NCI-H69 (cell line): ENCODE measurements at regions not wholly inside any gene's neighbourhood (a gene's known extent, or its start where the extent isn't known, plus 50 kb on each side); places are given as distances from the start of the nearest gene placed in this dataset.

Experiments used
- DNase-seq: peaks from one replicate; lab custom pipeline; 2025; lab: John Stamatoyannopoulos, UW

- no peak for DNase-seq
Measured at GRCh38 chr9:108607607-108608006, 248.2 kb downstream of the ACTL7B start.

DNA sequence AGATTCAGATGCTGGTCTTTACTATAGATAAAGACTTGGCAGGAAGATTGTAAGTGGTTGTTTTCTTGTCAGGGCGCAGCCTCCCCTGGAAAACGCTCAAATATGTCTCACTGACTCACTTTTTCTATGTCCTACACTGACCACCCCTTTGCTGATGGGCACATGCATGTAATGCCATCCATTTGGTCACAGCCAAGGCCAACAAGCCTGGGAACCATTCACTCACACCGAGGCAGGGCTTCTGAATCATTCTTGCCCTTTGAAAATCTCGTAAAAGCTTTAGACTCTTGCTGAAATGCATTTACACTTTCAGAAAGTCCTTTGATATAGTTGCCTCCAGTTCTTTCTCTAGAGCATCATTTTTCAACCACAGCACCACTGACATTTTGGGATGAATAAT lies 249.4 kb downstream of the ACTL7B start:
- DNase-seq = no peak

- DNase-seq = no peak
Measured at GRCh38 chr9:108603141-108603540, 252.6 kb downstream of the ACTL7B start.

- no peak for DNase-seq
Measured at GRCh38 chr9:108600896-108601295, 254.9 kb downstream of the ACTL7B start.

DNA sequence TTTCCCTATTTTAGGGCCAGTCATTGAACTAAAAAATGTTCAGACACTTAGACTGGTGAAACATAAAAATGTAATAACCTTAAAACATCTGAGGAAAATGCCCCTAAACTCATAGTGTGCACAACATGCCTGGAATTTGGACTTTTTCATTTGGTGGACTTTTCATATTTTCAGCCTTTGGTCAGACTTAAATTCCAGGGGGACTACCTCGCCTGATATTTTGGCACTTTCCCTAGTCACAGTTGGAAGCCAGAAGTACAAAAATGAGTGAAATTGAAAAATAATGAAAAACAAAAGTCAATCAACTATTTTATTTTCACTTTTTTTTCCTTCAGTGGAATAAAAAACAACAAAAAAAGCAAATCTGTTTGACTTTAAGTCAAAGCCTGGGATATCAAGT lies 256.2 kb downstream of the ACTL7B start:
- no peak for DNase-seq

DNA sequence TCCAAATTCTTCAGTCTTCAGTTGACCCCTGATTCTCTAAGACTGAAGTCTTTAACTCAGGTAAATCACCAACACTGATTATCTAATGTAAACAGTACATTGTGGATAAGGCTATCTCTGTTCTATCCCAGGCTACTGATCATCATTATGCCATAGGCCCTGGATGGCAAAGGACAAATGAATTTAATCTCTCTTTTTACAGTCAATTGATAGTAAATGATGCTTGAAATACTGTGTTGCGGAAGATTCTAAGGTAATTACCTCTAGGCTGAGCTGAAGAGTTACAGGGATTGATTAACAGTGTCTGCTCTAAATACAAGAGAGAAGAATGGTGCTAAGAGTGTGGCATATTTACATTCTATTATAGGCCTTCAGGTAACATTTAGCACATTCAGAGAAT lies 264.7 kb downstream of the ACTL7B start:
- peak; percentile 41 for DNase-seq

DNA sequence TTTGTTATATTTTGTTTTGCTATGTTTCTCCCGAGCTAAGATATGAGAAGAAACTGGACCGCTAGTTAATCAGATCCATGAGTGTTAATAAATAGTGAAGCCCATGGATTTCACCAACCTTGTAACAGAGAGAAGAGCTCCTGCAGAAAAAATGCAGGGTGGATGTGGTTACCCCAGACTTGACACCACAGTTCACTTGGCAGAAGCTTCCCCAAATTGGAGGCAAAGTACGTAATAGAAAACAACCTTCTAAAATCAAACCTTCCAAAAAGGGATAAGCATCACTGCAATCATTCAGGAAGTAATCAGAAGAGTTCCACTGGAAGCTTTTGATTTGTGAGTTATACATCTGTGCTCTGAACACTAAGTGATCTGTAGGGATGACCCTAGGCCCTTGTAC lies 267.5 kb downstream of the ACTL7B start:
- no peak for DNase-seq

DNA sequence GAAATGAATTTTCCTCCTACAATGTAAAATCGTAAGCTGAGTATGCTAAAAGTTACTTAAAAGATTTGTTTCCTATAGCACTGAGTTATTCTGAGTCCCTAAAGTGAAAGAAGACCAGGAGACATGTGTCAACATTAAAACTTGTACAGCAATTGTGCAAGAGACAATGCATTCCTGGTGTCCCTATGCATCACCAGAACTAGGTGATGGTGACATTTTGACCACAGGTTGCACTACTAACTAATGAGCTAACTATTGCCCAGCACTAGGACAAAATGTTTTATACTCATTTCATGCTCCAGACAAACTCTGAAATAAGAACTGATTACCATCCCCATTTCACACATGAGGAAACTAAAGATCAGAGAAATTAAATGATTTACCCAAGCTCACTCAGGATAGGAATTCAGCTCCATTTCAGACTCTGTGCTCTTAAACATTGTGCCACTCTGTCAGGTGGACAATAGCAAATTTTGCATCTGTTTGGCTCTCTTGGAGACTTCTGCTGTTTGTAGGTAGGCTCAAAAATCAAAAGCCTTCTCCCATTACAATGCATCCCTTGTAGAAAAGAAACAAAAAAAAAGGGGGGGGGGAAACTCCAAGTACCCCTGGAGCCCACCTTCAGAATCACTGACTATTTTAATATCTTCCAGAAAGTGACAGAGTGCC lies 269.2 kb downstream of the ACTL7B start:
- DNase-seq = no peak

- no peak for DNase-seq
Measured at GRCh38 chr9:108584860-108585259, 270.9 kb downstream of the ACTL7B start.

- no peak for DNase-seq
Measured at GRCh38 chr9:108582726-108583125, 273.1 kb downstream of the ACTL7B start.

GRCh38 chr9:108579757-108580439 lies 275.9 kb downstream of the ACTL7B start:
- DNase-seq = peak; percentile 58

GRCh38 chr9:108575276-108575675 lies 280.5 kb downstream of the ACTL7B start:
- peak; percentile 18 for DNase-seq

DNA sequence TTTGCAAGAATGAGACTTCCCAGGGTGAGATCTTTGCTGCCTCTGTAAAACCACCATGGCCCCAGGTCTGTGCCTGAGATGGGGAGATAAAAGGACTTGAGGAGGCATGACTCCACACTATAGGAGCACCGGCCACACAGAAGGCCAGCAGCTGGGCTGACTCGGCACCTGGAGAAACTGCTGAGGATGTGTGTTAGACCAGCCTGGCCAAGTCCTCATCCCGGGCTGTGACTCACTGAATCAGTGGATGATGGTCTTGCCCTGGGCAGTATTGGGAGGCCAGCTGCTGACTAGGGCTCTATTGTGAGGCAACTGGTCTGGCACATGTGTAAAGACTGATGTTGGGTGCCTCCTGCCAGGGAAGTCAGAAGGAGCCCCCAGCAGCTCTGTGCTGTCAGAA lies 286.2 kb downstream of the ACTL7B start:
- DNase-seq = peak; percentile 14

- DNase-seq = peak; percentile 58
Measured at GRCh38 chr9:108568093-108568492, 287.7 kb downstream of the ACTL7B start.

GRCh38 chr9:108567571-108567970 lies 288.2 kb downstream of the ACTL7B start:
- DNase-seq = no peak

DNA sequence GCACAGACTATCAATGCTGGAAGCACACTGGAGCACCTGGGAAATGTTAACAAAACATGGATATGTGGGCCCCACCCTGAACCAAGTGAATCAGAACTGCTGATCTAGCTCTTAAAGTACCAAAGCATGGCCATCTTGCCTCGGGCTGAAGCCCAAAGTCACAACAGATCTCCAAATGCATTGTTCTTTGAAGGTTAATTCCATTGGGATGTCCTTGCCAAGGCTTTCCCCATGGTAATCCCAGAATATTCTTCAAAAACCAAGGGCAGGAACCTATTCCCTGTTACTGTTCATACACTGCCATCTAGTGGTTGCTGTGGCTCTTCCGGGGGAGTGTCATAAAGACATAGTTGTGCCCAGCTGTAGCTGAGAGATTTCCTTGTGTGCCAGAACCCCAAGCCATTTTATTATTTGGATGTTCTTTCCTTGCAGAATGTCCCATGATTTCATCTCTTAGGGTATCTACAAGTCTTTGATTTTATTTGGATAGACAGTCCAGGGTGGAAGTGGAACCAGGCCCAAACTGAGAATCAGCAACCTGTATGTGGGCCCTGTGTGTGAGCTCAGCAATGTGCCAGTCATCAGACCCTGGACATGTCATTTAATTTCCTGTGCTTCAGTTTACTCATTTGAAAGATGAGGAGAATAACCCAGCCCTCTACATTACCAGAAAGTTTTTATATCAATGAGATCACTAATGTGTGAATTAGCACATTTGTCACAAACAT lies 290.0 kb downstream of the ACTL7B start:
- peak; percentile 93 for DNase-seq

GRCh38 chr9:108562176-108562575 lies 293.6 kb downstream of the ACTL7B start:
- DNase-seq = no peak

DNA sequence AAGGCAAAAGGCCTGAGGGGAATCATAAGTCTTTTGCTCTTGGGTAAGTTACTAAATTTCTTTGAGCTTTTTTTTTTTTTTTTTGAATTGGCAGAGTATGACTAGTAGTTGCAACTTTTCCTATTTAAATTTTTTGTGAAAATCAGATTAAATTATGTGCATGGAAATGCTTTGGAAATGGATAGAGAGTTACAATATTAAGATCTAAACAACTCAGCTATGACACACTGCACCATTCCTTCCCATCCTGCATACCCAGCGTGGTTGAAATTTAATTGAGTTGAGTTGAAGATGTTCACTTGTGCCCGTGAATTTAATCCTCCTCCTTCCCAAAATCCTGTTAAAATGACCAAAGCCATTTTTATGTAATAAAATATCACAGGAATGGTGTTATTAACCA lies 296.4 kb downstream of the ACTL7B start:
- DNase-seq = no peak

- no peak for DNase-seq
Measured at GRCh38 chr9:108554831-108555230, 301.0 kb downstream of the ACTL7B start.

- DNase-seq = peak; percentile 83
Measured at GRCh38 chr9:108553111-108553635, 302.6 kb downstream of the ACTL7B start.

GRCh38 chr9:108552459-108553040 lies 303.2 kb downstream of the ACTL7B start:
- peak; percentile 67 for DNase-seq

DNA sequence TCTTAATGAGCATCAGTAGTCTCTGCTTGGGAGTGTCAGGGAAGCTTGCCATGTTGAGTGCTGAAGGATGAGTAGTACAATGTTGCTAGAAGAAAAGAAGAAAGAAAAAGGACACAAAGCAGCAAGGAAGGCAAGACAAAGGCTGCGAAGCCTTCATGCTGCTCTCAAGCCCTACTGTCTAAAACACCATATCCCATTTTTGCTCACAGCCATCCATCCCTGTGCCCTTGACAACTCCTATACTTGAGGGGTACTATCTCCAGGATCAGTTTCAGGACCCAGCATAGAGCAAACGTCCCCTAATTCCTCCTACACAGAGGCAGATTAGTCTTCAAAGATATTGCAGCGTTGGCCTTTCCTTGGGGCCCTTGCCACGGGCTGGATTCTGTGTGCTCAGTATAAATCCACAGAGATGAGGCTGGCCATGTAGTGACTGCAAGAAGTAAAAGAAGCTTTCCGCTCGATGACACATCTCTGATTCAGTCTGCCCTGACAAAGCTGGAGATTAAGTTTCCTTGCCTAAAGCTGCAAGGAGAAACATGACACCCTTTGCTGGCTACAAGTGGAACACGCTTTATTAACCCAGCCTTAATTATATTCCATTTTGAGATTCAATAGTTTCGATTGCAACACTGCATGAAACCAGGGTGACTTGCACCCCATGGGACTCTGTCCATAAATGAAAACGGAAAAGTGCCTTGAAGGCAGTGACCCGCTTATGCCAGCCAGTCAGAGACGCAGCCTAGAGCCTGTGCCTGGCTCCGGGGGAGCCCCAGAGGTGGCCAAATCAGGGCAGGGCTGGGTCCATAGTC lies 304.6 kb downstream of the ACTL7B start:
- peak; percentile 72 for DNase-seq
